Sigmoid colon (tissue), 6 donors: ENCODE measurements at regions not wholly inside any gene's neighbourhood (a gene's known extent, or its start where the extent isn't known, plus 50 kb on each side); places are given as distances from the start of the nearest gene placed in this dataset.
A peak's percentile ranks its signal among the peaks of the same experiment; 100 is the strongest.
"Not testable (repeated sequence)": the region's sequence is repeated elsewhere in the genome, so short reads cannot be mapped to it uniquely, and the experiment has no call there.

ENCODE experiments used
- DNase-seq: peaks from one replicate; pipeline ENCODE4 v3.0.0-alpha.2; 2019
- H3K27ac ChIP-seq, 4 donors: fragments of 200-600 bp; sonication (generic); one replicate each; pipeline ENCODE4 v1.5.1; 2016 to 2019; ENCODE audit warnings: mild to moderate bottlenecking in 1 of 4
- H3K27me3 ChIP-seq, 3 donors: fragments of 200-600 bp; sonication (generic); one replicate each; pipeline ENCODE4 v1.5.1; 2019; ENCODE audit warnings: mild to moderate bottlenecking in 1 of 3
- H3K36me3 ChIP-seq, 4 donors: fragments of 200-600 bp; sonication (generic); one replicate each; pipeline ENCODE4 v1.5.1; 2016 to 2019
- H3K4me1 ChIP-seq, 4 donors: fragments of 200-600 bp; sonication (generic); one replicate each; pipeline ENCODE4 v1.5.1; 2017 to 2019
- H3K4me3 ChIP-seq, 4 donors: fragments of 200-600 bp; sonication (generic); one replicate each; pipeline ENCODE4 v1.5.1; 2017 to 2019; ENCODE audit warnings: mild to moderate bottlenecking in 2 of 4, moderate library complexity in 1 of 4
- H3K9me3 ChIP-seq, 4 donors: fragments of 200-600 bp in 3 of 4; sonication (generic) in 3 of 4; one replicate each; pipeline versions ENCODE4 v1.5.1 to v1.6.1; 2013 to 2019
- EP300 ChIP-seq, 4 donors: sonication (generic); formaldehyde crosslinking; IDR thresholded peaks; one replicate each; pipeline ENCODE4 v1.6.1; 2017; ENCODE audit warnings: antibody characterized with exemption in 4 of 4
- POLR2A ChIP-seq, 2 donors: fragments of 450-650 bp; IDR thresholded peaks; one replicate each; pipeline ENCODE4 v1.6.1; 2016; ENCODE audit warnings: antibody characterized with exemption in 2 of 2, mild to moderate bottlenecking in 2 of 2, moderate library complexity in 2 of 2
- POLR2AphosphoS5 ChIP-seq, 4 donors: sonication (generic); formaldehyde crosslinking; IDR thresholded peaks; one replicate each; pipeline ENCODE4 v1.6.1; 2017; ENCODE audit warnings: antibody characterized with exemption in 4 of 4
- WGBS, 2 donors: extraction: QIAGEN DNeasy Blood & Tissue Kit; methylation state at CpG; one replicate each; pipeline ENCODE4 v1.1.7; 2013; 5-methylcytosine and 5-hydroxymethylcytosine counted together
- intact Hi-C: fragments of 100-400 bp; cut with DNase I; formaldehyde crosslinking; loops from one replicate; pipeline ENCODE4 v1.15.1; 2023
- TF ChIP-seq, protein P1 (sequence below), 4 experiments: fragments of 450-650 bp in 3 of 4; fragments of 200-600 bp in 1 of 4; IDR thresholded peaks; one replicate each; pipeline ENCODE4 v1.5.1; 2016 to 2019; ENCODE audit warnings: antibody characterized with exemption in 4 of 4, mild to moderate bottlenecking in 3 of 4, moderate library complexity in 2 of 4
- donor health status: healthy with polysubstance abuse.
- donor health status: healthy.

- TF ChIP-seq POLR2A (IDR thresholded peaks at IDR 0.05), result no peak
- TF ChIP-seq, protein P1, sequence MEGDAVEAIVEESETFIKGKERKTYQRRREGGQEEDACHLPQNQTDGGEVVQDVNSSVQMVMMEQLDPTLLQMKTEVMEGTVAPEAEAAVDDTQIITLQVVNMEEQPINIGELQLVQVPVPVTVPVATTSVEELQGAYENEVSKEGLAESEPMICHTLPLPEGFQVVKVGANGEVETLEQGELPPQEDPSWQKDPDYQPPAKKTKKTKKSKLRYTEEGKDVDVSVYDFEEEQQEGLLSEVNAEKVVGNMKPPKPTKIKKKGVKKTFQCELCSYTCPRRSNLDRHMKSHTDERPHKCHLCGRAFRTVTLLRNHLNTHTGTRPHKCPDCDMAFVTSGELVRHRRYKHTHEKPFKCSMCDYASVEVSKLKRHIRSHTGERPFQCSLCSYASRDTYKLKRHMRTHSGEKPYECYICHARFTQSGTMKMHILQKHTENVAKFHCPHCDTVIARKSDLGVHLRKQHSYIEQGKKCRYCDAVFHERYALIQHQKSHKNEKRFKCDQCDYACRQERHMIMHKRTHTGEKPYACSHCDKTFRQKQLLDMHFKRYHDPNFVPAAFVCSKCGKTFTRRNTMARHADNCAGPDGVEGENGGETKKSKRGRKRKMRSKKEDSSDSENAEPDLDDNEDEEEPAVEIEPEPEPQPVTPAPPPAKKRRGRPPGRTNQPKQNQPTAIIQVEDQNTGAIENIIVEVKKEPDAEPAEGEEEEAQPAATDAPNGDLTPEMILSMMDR (IDR thresholded peaks at IDR 0.05), result no peak
- no peak for TF ChIP-seq POLR2AphosphoS5 (IDR thresholded peaks at IDR 0.05)
- TF ChIP-seq EP300 (IDR thresholded peaks at IDR 0.05), result no peak
- DNase-seq, result no peak
- H3K27me3 ChIP-seq, result no peaks in the 10 kb centered on the region
- H3K36me3 ChIP-seq, result no peaks in the 10 kb centered on the region
- 78 to 79% methylated on average over 5 of the region's 5 CpGs for WGBS, 2 donors
- peaks cover 0 to 54% (median 21%) of the 10 kb centered on the region in 4 donors for H3K4me1 ChIP-seq
- intact Hi-C loops, result loop anchor here (5.0 kb wide), 1 partner anchor 47 kb away; no protein-coding TSS in a partner anchor
- H3K9me3 ChIP-seq, result no peaks in the 10 kb centered on the region
- H3K4me3 ChIP-seq, result peak overlapping the region in 3 of 4 donors; percentile 36 to 40 (median 38)
- peak overlapping the region; percentile 54 to 80 (median 74) for H3K27ac ChIP-seq
Measured at GRCh38 chr1:232575763-232576040, 54.2 kb downstream of the SIPA1L2 start.

DNA sequence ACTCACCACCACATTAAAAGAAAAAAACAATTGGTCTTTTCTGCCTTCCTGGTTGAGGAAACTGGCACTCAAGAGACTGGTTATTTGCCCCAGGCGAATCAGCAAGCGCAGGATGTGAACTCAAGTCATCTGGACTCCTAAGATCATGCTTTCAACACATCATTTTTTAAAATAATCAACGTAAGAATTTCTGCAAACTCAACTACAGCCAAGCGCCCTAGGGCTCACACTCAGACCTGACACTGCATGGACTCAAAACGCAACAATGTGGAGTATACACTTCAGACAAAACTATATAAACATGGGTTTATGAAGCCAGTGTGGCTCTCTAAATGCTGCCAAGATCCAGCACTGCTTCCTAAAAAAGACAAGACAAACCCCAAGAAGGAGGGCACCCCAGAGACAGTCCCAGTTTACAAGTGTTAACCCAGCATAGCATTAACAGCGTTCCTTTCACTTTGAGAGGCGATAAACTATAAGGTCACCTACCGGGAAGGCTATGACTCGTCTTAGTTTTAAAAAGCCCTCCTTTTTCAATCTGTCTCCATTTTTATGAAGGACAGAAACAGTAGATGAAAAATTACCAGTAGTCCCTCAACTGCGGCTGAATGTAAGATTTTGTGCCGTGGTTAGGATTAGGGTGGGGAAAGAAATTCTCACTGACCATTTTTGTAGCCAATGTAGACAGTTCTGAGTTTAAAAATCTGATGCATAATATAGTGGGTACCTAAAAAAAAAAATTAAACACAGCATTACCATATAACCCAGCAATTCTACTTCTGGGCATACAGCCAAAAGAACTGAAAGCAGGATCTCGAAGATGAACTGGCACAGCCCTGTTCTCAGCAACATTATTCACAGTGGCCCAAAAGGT, 54.8 kb downstream of the SIPA1L2 start:
- WGBS, 2 donors, result 74 to 78% methylated on average over 12 of the region's 12 CpGs
- no peak for DNase-seq
- peak overlapping the region; percentile 4 to 40 (median 37) for H3K4me3 ChIP-seq
- intact Hi-C loops, result loop anchor here (5.0 kb wide), 2 partner anchors 47 to 63 kb away; no protein-coding TSS in a partner anchor
- peaks cover 0 to 60% (median 22%) of the 10 kb centered on the region in 4 donors for H3K4me1 ChIP-seq
- H3K36me3 ChIP-seq, result no peaks in the 10 kb centered on the region
- H3K9me3 ChIP-seq, result no peaks in the 10 kb centered on the region
- H3K27ac ChIP-seq, result peak overlapping the region; percentile 54 to 80 (median 74)
- TF ChIP-seq POLR2AphosphoS5 (IDR thresholded peaks at IDR 0.05) (peak in 1 of 4 donors; percentile 29), EP300 (IDR thresholded peaks at IDR 0.05) (no peak)
- H3K27me3 ChIP-seq, result no peaks in the 10 kb centered on the region

DNA sequence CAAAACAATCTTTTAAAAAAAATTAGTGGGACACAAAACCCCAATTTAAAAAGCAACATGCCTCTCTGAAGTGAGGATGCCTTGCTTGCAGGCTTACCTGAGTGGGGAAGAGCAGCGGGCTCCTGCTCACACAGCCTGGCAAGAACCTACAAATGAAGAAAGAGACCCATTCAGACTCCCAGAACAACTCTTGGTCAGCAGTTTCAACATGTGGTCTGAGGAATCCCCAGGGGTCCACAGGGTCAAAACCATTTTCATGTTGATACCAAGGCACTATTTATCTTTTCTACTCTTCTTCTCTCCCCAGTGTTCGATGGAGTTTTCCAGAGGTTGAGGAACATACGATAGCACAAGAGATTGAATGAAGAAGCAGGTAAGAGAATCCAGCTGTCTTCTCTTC, 55.9 kb downstream of the SIPA1L2 start:
- 93 to 94% methylated on average over 3 of the region's 3 CpGs for WGBS, 2 donors
- Histone ChIP-seq H3K4me1 (peaks cover 0 to 58% (median 26%) of the 10 kb centered on the region in 4 donors), H3K27me3 (no peaks in the 10 kb centered on the region), H3K9me3 (no peaks in the 10 kb centered on the region), H3K27ac (peak overlapping the region in 3 of 4 donors; percentile 70 to 80 (median 77)), H3K4me3 (no peak overlapping the region), H3K36me3 (no peaks in the 10 kb centered on the region)
- no peak for DNase-seq
- no peak for TF ChIP-seq POLR2A (IDR thresholded peaks at IDR 0.05)
- no peak for TF ChIP-seq EP300 (IDR thresholded peaks at IDR 0.05)
- TF ChIP-seq, protein P1 (IDR thresholded peaks at IDR 0.05), result no peak
- TF ChIP-seq POLR2AphosphoS5 (IDR thresholded peaks at IDR 0.05), result no peak
- intact Hi-C loops, result loop anchor here (5.0 kb wide), 1 partner anchor 62 kb away; no protein-coding TSS in a partner anchor

DNA sequence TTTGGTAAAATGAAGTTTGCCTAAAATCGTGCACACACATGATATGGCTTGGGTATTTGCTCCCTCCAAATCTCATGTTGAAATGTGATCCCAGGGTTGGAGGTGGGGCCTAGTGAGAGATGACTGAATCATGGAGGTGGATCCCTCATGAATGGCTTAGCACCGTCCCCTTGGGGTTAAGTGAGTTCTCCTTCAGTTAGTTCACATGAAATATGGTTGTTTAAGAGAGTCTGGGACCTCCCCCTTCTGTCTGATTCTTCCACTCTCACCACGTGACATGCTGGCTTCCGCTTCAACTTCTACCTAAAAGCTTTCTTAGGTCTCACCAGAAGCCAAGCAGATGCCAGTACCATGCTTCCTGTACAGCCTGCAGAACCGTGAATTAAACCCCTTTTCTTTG, 58.4 kb downstream of the SIPA1L2 start:
- Histone ChIP-seq H3K27ac (peak overlapping the region in 2 of 4 donors; percentile 38 to 71), H3K9me3 (no peaks in the 10 kb centered on the region), H3K4me1 (peaks cover 0 to 56% (median 19%) of the 10 kb centered on the region in 4 donors), H3K27me3 (no peaks in the 10 kb centered on the region), H3K4me3 (no peak overlapping the region), H3K36me3 (no peaks in the 10 kb centered on the region)
- intact Hi-C loops, result loop anchor here (5.0 kb wide), 1 partner anchor 59 kb away; no protein-coding TSS in a partner anchor
- DNase-seq, result no peak
- WGBS, 2 donors, result 80 to 88% methylated on average over 5 of the region's 5 CpGs
- TF ChIP-seq, protein P1 (IDR thresholded peaks at IDR 0.05), result no peak
- TF ChIP-seq EP300 (IDR thresholded peaks at IDR 0.05), result no peak
- TF ChIP-seq POLR2AphosphoS5 (IDR thresholded peaks at IDR 0.05), result no peak
- TF ChIP-seq POLR2A (IDR thresholded peaks at IDR 0.05), result no peak

DNA sequence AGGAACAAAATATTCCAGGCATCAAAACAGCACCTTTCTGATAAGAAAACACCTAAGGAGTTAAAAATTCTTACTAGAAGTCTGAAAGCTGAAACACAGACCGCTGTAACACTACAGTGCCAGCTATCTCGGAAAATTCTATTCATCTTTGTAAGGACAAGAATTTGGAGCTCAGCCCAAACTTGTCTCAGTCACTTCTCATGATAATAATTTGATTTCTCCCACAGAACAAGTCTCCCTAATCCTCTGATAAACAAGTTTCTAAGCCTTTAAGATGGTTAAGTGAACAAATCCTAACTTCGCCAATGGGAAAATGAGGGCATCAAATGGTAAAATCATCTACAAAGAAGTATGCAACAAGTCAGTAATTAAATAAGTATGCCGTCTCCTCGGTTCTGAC, 59.9 kb downstream of the SIPA1L2 start:
- no peaks in the 10 kb centered on the region for H3K36me3 ChIP-seq
- TF ChIP-seq EP300 (IDR thresholded peaks at IDR 0.05) (no peak), POLR2AphosphoS5 (IDR thresholded peaks at IDR 0.05) (no peak), POLR2A (IDR thresholded peaks at IDR 0.05) (no peak)
- TF ChIP-seq, protein P1 (IDR thresholded peaks at IDR 0.05), result no peak
- H3K27me3 ChIP-seq, result no peaks in the 10 kb centered on the region
- H3K27ac ChIP-seq, result peak overlapping the region; percentile 40 to 71 (median 53)
- H3K4me3 ChIP-seq, result no peak overlapping the region
- intact Hi-C loops, result loop anchor here (5.0 kb wide), 1 partner anchor 58 kb away; no protein-coding TSS in a partner anchor
- H3K9me3 ChIP-seq, result no peaks in the 10 kb centered on the region
- H3K4me1 ChIP-seq, result peaks cover 0 to 64% (median 26%) of the 10 kb centered on the region in 4 donors
- no peak for DNase-seq
- 69 to 84% methylated on average over 5 of the region's 5 CpGs for WGBS, 2 donors

GRCh38 chr1:232569554-232569921, 60.4 kb downstream of the SIPA1L2 start:
- H3K4me3 ChIP-seq, intact Hi-C loops, H3K27me3 ChIP-seq, DNase-seq, H3K36me3 ChIP-seq, H3K9me3 ChIP-seq: not testable (repeated sequence)
- 95 to 96% methylated on average over 11 of the region's 11 CpGs for WGBS, 2 donors
- peak overlapping the region; percentile 40 to 71 (median 53) for H3K27ac ChIP-seq
- H3K4me1 ChIP-seq, result peaks cover 0 to 64% (median 26%) of the 10 kb centered on the region in 4 donors
